Stimulated activated CD8-positive, alpha-beta memory T cell treated with anti-CD3 and anti-CD28 coated beads, Interleukin-4, amount 100 ng/mL, for 4 hours (primary cell): ENCODE measurements at regions not wholly inside any gene's neighbourhood (a gene's known extent, or its start where the extent isn't known, plus 50 kb on each side); places are given as distances from the start of the nearest gene placed in this dataset.
"Not testable (repeated sequence)": the region's sequence is repeated elsewhere in the genome, so short reads cannot be mapped to it uniquely, and the experiment has no call there.

Experiments
- DNase-seq, 2 donors: peaks; one replicate each; pipeline ENCODE4 v3.0.0-alpha.2; 2020; ENCODE audit warnings: low read depth in 2 of 2, low spot score in 1 of 2

DNA sequence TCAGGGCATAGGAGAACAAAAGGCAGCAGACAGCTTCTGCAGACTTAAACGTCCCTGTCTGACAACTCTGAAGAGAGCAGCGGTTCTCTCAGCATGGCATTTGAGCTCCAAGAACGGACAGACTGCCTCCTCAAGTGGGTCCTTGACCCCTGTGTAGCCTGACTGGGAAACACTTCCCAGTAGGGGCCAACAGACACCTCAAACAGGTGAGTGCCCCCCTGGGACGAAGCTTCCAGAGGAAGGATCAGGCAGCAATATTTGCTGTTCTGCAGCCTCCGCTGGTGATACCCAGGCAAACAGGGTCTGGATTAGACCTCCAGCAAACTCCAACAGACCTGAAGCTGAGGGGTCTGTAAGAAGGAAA lies 66.9 kb upstream of the NEDD9 start:
- DNase-seq: not testable (repeated sequence)

DNA sequence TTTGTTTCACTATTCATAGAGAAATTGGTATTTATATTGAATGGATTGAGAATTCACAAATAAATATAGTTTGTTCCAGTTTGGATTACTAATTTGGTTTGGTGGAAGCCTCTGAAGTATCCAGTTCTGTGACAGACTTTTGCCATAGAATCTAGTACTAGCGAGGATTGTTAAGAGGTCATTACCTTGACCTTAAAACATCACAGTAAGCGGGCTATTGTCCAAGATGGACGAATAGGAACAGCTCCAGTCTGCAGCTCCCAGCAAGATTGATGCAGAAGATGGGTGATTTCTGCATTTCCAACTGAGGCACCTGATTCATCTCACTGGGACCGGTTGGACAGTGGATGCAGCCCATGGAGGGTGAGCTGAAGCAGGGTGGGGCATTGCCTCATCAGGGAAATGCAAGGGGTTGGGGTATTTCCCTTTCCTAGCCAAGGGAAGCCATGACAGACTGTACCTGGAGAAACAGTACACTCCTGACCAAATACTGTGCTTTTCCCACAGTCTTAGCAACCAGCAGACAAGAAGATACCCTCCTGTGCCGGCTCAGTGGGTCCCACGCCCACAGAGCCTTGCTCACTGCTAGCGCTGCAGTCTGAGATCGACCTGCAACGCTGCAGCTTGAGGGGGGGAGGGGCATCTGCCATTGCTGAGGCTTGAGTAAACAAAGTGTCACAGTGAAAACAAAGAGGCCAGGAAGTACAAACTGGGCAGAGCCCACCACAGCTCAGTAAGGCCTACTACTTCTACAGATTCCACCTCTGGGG lies 66.4 kb upstream of the NEDD9 start:
- DNase-seq: no peak

DNA sequence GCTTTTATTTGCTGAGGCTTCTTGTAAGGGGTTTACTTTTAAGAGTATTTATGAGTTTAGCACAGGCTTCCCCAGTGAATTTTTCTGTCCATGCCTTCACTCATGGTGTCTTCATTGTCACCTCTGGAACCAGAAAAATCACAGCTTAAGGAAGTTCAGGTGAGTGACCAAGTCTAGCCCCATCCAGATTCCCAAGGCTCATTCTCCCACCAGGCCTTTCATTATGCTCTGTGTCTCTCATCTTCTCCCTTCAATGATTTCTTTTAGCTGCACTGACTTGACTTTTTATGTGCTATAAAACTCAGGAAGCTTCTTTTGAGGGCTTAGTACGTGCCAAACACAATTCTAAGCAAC lies 64.9 kb upstream of the NEDD9 start:
- no peak for DNase-seq

DNA sequence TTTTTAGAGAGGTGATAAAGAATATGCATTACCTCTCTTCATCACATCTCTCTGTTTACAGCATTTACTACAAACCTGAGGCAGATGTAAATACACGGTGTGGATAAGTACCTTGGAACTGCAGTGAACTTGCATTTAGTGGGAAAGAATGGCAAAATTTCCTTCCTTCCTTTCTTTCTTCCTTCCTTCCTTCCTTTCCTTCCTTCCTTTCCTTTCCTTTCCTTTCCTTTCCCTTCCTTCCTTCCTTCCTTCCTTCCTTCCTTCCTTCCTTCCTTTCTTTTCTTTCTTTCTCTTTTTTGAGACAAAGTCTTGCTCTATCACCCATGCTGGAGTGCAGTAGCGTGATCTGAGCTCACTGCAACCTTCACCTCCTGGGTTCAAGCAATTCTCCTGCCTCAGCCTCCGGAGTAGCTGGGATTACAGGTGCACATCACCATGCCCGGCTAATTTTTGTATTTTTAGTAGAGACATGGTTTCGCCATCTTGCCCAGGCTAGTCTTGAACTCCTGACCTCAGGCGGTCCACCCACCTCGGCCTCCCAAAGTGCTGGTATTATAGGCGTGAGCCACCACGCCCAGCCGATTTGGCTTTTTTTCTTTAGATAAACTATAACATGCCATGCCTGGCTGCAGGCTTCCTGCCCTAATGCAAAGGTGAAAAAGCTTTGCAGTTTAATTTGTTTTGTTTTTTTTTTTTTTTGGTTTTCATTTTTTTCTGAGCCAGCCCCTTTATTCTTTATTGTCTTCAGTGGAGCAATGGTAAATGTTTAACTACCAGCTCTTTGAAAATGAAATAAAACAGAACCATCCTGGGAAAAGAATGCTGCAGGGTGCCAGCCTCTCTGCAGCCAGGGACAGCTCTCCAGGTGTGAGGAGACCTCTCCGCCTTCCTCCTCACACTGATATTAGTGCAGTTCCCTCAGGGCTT lies 64.2 kb upstream of the NEDD9 start:
- no peak for DNase-seq

DNA sequence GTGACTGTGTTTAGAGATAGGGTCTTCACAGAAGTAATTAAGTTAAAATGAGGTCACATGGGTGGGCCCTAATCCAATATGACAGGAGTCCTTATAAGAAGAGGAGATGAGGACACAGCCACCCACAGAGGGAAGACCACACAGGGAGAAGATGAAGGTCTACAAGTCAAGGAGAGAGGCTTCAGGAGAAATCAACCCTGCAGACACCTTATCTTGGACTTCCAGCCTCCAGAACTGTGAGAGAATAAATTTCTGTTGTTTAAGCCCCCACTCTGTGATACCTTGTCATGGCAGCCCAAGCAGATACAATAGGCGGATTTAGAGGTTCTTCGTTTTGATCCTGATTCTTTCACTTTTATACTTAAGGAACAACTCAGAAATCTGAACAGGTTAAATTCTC lies 63.5 kb upstream of the NEDD9 start:
- no peak for DNase-seq

DNA sequence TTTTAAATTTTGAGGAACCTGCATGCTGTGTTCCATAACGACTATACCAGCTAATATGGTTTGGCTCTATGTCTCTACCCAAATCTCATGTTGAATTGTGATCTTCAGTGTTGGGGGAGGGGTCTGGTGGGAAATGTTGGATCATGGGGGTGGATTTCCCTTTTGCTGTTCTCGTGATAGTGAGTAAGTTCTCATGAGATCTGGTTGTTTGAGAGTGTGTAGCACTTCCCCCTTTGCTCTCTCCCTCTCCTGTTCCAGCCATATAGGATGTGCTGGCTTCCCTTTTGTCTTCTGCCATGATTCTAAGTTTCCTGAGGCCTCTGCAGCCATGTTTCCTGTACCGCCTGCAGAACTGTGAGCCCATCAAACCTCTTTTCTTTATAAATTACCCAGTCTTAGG lies 61.8 kb upstream of the NEDD9 start:
- no peak for DNase-seq

DNA sequence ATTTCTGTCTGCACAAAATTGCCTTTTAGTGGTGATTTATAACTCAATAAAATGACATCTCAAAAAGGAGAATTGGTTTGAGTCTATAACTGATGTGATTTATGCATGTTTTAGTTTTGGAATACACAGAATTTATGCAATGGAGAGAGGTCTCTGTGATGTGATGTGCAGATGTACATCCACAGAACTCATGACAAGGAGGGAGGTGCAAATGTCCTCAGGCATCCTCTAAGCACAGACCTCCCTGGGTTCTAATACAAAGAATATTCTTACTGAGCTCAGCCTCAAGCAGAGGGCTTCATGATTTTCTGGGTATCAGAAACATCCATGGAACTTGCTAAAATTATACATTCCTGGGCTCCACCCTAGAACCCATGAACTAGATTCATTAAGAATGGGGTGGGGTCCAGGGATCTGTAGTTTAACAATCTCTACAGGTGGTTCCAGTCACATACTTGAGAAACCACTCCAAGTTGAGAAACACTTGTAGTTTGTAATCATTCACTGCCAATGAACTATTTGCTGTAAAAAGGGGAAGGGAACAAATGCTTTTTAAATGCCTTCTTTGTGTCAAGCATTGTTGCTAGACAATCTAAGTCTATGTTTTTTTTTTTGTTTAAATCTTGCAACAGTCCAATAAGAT lies 60.2 kb upstream of the NEDD9 start:
- DNase-seq: no peak

DNA sequence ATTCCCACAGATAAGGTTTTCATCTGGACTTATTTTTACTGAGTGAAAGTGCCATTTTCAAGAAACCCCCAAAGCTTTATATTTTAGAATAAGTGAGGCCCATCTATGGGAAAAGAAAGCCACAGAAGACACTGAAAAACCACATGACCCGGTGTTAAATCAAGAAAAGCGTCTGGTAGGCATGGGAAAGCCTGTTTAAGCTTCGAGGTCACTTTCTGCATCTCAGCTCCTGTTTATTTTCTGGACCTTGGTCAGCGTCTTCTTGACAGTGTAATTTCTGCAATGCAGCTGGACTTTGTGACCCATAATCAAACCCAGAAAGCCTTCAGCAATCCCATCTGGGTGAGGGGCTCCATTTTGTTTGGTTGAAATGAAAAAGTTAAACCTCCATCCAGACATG lies 59.6 kb upstream of the NEDD9 start:
- no peak for DNase-seq

DNA sequence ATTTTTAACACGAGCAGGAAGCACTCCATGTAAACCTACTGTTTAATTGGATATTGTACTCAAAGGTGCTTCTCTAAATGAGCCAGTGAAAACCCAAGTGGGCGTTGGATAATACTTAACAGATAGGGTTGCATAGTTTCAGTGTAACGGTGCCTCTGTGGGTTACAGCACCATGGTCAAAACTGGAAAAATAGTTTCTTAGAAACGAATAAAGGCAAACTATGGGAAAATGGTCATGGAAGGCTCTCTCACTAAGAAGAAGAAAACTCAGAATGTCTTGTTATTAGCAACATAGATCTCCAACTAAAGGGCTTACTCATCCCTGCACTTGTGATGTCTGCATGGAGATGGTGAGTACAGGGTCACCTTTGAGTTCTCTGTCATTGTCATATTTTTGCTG lies 59.1 kb upstream of the NEDD9 start:
- DNase-seq: no peak

DNA sequence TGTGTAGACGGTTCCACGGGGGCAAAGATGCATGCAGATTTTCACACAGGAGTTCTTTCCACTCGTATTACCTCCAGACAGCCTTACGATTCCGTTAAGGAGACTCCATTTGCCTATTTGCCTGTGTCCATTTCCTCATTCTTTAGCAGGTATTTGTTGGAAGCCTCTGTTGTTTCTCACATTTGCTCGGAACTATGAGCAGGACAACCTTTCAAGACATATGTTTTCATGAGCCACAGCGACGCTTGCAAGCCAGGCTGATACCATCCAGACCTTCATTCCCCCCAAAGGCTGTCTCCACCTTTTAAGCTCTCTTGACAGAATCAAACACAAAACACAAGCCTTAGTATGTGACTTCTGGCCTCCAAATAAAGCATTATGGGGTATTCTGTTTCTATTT lies 57.6 kb upstream of the NEDD9 start:
- DNase-seq: no peak

DNA sequence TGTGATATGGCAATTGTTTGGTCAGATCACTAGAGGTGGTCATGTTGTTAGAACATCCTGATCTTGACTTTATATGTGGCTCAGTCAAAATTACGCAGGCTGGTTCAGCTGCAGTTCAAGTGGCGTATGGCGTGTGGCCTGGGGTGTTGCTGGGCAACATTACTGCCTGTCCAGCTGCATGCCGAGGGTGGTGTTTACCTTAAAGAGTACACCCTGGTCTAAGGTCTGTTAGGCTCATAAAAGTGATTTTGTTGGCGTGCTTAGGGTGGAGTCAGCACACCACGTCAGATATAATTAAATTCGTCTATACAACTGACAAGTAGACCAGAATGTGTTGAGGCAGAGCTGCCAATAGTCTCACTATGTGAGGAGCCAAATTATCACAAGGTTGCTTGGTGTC lies 55.6 kb upstream of the NEDD9 start:
- DNase-seq: no peak

DNA sequence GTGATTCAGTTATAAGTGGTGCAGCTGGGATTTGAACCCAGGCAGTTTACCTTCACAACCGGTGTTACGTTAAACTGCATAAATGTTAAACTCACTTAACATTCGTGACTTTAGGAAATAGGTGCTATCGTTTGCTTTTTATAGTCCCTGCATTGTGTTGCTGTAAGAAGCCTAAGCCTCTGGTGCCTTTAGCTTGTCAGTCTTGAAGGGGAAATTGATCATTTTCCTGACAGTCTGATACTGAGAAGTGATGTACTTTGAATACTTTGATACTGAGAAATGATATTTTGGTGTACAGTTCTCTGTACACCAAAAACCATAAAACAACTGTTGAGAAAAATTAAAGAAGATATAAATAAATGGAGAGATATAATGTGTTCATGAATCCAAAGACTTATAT lies 52.5 kb upstream of the NEDD9 start:
- no peak for DNase-seq

DNA sequence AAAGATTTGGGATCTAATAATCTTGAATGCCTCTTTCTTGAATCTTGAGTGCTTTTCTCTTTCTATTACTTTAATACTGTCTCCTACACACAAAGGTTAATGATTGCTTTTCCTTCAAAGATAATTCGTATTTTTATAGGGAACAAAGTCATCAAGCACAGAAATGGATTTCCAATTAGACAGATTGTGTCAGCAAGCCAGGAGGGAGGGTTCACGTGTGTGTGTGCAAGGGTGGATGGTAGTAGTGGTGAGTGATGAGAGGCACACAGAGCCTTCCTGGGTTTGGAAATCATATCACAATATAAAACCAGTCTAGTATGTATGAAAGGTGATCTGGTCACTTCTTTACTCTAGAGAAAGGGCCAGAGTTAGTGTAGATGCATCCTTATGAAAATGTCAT lies 51.2 kb upstream of the NEDD9 start:
- no peak for DNase-seq

DNA sequence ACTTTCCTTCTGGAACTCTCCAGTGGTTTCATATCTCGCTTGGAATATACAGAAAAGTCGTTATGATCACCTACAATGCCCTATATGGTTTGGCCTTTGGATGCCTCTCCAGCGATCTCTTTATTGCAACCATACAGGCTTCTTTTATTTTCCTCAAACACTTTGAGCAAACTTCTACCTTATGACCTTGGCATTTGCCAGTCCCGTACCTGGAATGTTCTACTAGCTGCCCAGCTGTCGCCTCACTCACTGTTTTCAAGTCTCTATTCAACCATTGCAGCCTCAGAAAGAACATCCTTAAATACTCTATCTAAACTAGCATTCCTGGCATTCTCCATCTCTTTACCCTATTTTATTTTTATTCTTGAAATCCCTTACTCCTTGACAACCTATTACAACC lies 50.4 kb upstream of the NEDD9 start:
- no peak for DNase-seq
